HEK293 (cell line): ENCODE measurements at regions not wholly inside any gene's neighbourhood (a gene's known extent, or its start where the extent isn't known, plus 50 kb on each side); places are given as distances from the start of the nearest gene placed in this dataset.

ENCODE experiments used
- CTCF ChIA-PET: fragments of 350-600 bp; formaldehyde crosslinking; extraction: SDS; loops from one replicate; lab custom pipeline; 2021; ENCODE audit warnings: antibody characterized with exemption; lab: Yijun Ruan, JAX
- POLR2A ChIA-PET: fragments of 300-600 bp; formaldehyde crosslinking; extraction: SDS; loops from one replicate; lab custom pipeline; 2020; ENCODE audit warnings: antibody characterized with exemption, inconsistent platforms; lab: Yijun Ruan, JAX
- H3K27ac ChIP-seq: fragments of 200-500 bp; sonication (Bioruptor generic); 2 replicates; pipeline ENCODE4 v1.5.1; 2014; ENCODE audit warnings: low read depth, low read length, control low read depth, inconsistent platforms; ENCODE audit errors: extremely low read depth
- H3K36me3 ChIP-seq, 2 experiments: fragments of 200-500 bp in 1 of 2; sonication (Bioruptor generic) in 1 of 2; 1 replicate in 1 of 2; 2 replicates in 1 of 2; pipeline ENCODE4 v1.5.1; 2014 to 2017; ENCODE audit warnings: inconsistent platforms in 2 of 2, low read length in 2 of 2; ENCODE audit not compliant: control insufficient read depth in 2 of 2, insufficient read depth in 1 of 2
- H3K4me1 ChIP-seq: fragments of 200-500 bp; sonication (Bioruptor generic); 2 replicates; pipeline ENCODE4 v1.5.1; 2014; ENCODE audit warnings: mild to moderate bottlenecking, low read length, inconsistent platforms; ENCODE audit not compliant: control insufficient read depth, insufficient read depth
- H3K4me3 ChIP-seq: 2 replicates; pipeline ENCODE4 v1.5.1; 2011; ENCODE audit warnings: low read depth, mild to moderate bottlenecking, control low read depth, low read length, moderate library complexity
- H3K9me3 ChIP-seq: fragments of 200-500 bp; sonication (Bioruptor generic); 2 replicates; pipeline ENCODE4 v1.5.1; 2014; ENCODE audit warnings: low read depth, low read length, inconsistent platforms; ENCODE audit not compliant: control insufficient read depth, insufficient read depth
- AEBP2 ChIP-seq: fragments of 450-650 bp; formaldehyde crosslinking; IDR thresholded peaks from 2 replicates; pipeline ENCODE4 v1.5.1; 2016; ENCODE audit warnings: missing biosample characterization, missing genetic modification characterization, borderline replicate concordance
- BCL11A ChIP-seq: fragments of 450-650 bp; formaldehyde crosslinking; IDR thresholded peaks from 2 replicates; pipeline ENCODE4 v1.5.1; 2016; ENCODE audit warnings: low read depth, missing biosample characterization, missing genetic modification characterization
- GLIS1 ChIP-seq: fragments of 450-650 bp; formaldehyde crosslinking; IDR thresholded peaks from 2 replicates; pipeline ENCODE4 v1.5.1; 2016; ENCODE audit warnings: missing biosample characterization, missing genetic modification characterization
- MZF1 ChIP-seq: fragments of 450-650 bp; formaldehyde crosslinking; IDR thresholded peaks from 2 replicates; pipeline ENCODE4 v1.5.1; 2017; ENCODE audit warnings: missing biosample characterization, missing genetic modification characterization, borderline replicate concordance
- PATZ1 ChIP-seq: fragments of 450-650 bp; formaldehyde crosslinking; IDR thresholded peaks from 2 replicates; pipeline ENCODE4 v1.5.1; 2016; ENCODE audit warnings: missing biosample characterization, missing genetic modification characterization
- PRDM4 ChIP-seq: fragments of 450-650 bp; formaldehyde crosslinking; IDR thresholded peaks from 2 replicates; pipeline ENCODE4 v1.5.1; 2017; ENCODE audit warnings: missing biosample characterization, missing genetic modification characterization
- YY1 ChIP-seq: fragments of 450-650 bp; formaldehyde crosslinking; IDR thresholded peaks from 2 replicates; pipeline ENCODE4 v1.5.1; 2018; ENCODE audit warnings: missing biosample characterization, missing genetic modification characterization
- ZBTB10 ChIP-seq: fragments of 450-650 bp; formaldehyde crosslinking; IDR thresholded peaks from 2 replicates; pipeline ENCODE4 v1.5.1; 2016; ENCODE audit warnings: missing biosample characterization, missing genetic modification characterization
- ZBTB49 ChIP-seq: fragments of 450-650 bp; formaldehyde crosslinking; IDR thresholded peaks from 2 replicates; pipeline ENCODE4 v1.5.1; 2016; ENCODE audit warnings: missing biosample characterization, missing genetic modification characterization, low read depth
- ZNF155 ChIP-seq: fragments of 450-650 bp; formaldehyde crosslinking; IDR thresholded peaks from 2 replicates; pipeline ENCODE4 v1.5.1; 2016; ENCODE audit warnings: missing biosample characterization, missing genetic modification characterization
- ZNF398 ChIP-seq: fragments of 450-650 bp; formaldehyde crosslinking; IDR thresholded peaks from 2 replicates; pipeline ENCODE4 v1.5.1; 2017; ENCODE audit warnings: missing biosample characterization, missing genetic modification characterization
- ZNF510 ChIP-seq: fragments of 450-650 bp; formaldehyde crosslinking; IDR thresholded peaks from 2 replicates; pipeline ENCODE4 v1.5.1; 2018; ENCODE audit warnings: mild to moderate bottlenecking, missing genetic modification characterization, missing biosample characterization; ENCODE audit not compliant: insufficient replicate concordance
- ZNF639 ChIP-seq: fragments of 450-650 bp; formaldehyde crosslinking; IDR thresholded peaks from 2 replicates; pipeline ENCODE4 v1.5.1; 2016; ENCODE audit warnings: missing biosample characterization, missing genetic modification characterization
- ZXDB ChIP-seq: fragments of 450-650 bp; formaldehyde crosslinking; IDR thresholded peaks from 2 replicates; pipeline ENCODE4 v1.5.1; 2016; ENCODE audit warnings: missing biosample characterization, missing genetic modification characterization

- CTCF ChIA-PET, result interaction anchor here (0.6 to 0.8 kb wide), 4 partner anchors 12 to 620 kb away, joined by 3 to 4 read pairs (median 3); no protein-coding TSS in a partner anchor
- POLR2A ChIA-PET, result no interaction called here
- H3K4me3 ChIP-seq, result no peak overlapping the region
- H3K4me1 ChIP-seq, result no peaks in the 10 kb centered on the region; the same call in 1 of the 2 replicates
- H3K36me3 ChIP-seq, result no peaks in the 10 kb centered on the region
- no peak for TF ChIP-seq ZBTB10 (tag by site-specific recombination)
- peak; percentile 21 for TF ChIP-seq ZNF510 (tag by site-specific recombination)
- no peaks in the 10 kb centered on the region for H3K9me3 ChIP-seq
- no peak overlapping the region for H3K27ac ChIP-seq
Measured at GRCh38 chr1:56200896-56201295, 378.5 kb downstream of the PLPP3 start.

- H3K36me3 ChIP-seq, result no peaks in the 10 kb centered on the region
- CTCF ChIA-PET, result interaction anchor here (0.6 to 1.6 kb wide), 4 partner anchors 9 to 620 kb away, joined by 3 to 5 read pairs (median 4); no protein-coding TSS in a partner anchor
- H3K9me3 ChIP-seq, result no peaks in the 10 kb centered on the region
- H3K4me3 ChIP-seq, result no peak overlapping the region
- H3K27ac ChIP-seq, result no peak overlapping the region
- H3K4me1 ChIP-seq, result no peaks in the 10 kb centered on the region; the same call in 1 of the 2 replicates
- POLR2A ChIA-PET, result no interaction called here
- TF ChIP-seq AEBP2 (tag by site-specific recombination) (no peak), YY1 (tag by site-specific recombination) (no peak), GLIS1 (peak; percentile 19; the same call in 1 of the 2 replicates), PRDM4 (tag by site-specific recombination) (0 out of 2 replicates have a peak, but pooled peaks have one; percentile 29), BCL11A (tag by site-specific recombination) (no peak), ZBTB49 (tag by site-specific recombination) (no peak), ZNF639 (no peak), ZNF398 (no peak), PATZ1 (tag by site-specific recombination) (no peak), ZNF155 (tag by site-specific recombination) (no peak), MZF1 (tag by site-specific recombination) (no peak), ZXDB (tag by site-specific recombination) (no peak)
Measured at GRCh38 chr1:56200442-56200841, 378.9 kb downstream of the PLPP3 start.
